Colon (tissue), 2 donors: ENCODE measurements at regions not wholly inside any gene's neighbourhood (a gene's known extent, or its start where the extent isn't known, plus 50 kb on each side); places are given as distances from the start of the nearest gene placed in this dataset.
"Not testable (repeated sequence)": the region's sequence is repeated elsewhere in the genome, so short reads cannot be mapped to it uniquely, and the experiment has no call there.

Experiments used
- FAIRE-seq: peaks from 2 replicates; lab custom pipeline; 2012; peaks lifted over from hg19 to GRCh38; lab: Jason Lieb, UNC
- donor health status: control.
- donor health status: control.

DNA sequence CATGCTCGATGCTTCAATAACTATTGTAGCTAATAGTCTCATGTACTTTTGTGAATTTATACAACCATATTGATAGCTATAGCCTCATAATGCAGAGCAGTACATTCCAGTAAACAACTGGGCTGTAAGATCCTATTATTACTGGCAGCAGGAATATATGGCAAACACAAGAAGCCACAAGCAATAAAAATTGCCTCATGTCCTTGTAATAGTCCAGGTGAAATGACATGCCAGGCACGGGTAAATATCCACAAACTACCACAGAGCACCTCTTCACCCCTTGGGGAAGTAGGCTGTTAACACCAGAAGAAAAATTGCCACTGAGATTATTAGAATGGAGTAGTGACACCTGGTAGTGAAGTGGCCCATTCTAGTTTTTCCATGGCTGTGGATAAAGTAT is 158.3 kb downstream of the MTX2 start:
- no peak for FAIRE-seq

- FAIRE-seq, result not testable (repeated sequence)
These were observed 159.8 kb downstream of the MTX2 start for GRCh38 chr2:176428944-176429469.

- FAIRE-seq, result peak; percentile 36
These were observed 163.2 kb downstream of the MTX2 start for GRCh38 chr2:176432434-176432833.

DNA sequence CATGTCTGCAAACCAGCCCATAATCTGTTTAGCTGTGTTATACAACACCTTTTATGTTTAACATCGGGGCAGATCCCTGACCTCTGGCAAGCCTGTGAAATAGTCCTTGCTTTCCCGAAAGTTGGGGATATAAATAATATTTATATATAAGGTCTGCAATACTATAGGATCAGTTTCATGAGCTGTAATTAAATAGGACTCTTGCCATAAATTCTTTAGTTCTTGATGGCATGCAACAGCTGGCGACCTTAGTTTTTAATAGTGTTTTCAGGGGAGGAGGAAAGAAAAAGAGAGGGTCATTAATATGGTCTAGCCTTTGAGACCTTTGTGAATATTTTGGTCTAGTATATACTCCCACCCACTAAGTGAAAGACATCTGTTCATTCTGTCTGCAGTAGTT is 166.5 kb downstream of the MTX2 start:
- no peak for FAIRE-seq

DNA sequence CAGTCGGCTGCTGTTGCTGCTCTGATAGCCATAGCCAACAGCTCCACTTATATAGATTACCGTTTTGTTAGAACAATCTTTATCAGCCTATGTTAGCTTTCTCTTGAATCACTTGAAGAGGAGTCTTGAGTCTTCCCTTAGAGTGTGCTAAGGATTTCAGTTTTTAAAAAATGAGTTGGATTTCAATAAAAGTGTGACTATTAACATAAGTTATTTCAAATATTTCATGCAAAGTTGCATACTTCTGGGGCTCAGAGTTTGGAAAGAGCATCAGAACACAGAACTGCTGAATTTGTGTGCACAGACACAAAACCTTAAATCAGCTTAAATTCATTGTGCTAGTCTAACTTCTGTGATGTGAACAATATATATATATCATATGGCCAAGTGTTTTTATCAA is 174.7 kb downstream of the MTX2 start:
- no peak for FAIRE-seq

DNA sequence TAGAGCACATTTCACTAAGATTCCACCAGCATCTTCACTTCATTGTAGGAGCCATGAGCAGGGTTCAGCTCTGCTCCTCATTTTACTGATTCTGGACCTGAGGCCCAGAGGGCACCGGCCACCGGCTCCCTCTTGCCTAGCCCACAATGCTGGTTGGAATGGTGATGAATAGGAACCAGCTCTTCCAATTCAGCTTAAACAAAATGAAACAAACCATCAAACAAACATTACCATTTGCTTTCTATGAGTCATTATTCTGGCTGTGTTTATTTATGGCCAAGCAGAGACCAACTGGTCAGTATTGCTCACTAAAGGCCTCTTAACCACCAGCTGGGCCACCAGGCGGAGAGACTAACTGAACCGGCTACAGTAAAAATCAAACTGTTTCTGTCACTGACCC is 176.7 kb downstream of the MTX2 start:
- no peak for FAIRE-seq

- no peak for FAIRE-seq
These were observed 177.6 kb downstream of the MTX2 start for GRCh38 chr2:176446718-176447414.

DNA sequence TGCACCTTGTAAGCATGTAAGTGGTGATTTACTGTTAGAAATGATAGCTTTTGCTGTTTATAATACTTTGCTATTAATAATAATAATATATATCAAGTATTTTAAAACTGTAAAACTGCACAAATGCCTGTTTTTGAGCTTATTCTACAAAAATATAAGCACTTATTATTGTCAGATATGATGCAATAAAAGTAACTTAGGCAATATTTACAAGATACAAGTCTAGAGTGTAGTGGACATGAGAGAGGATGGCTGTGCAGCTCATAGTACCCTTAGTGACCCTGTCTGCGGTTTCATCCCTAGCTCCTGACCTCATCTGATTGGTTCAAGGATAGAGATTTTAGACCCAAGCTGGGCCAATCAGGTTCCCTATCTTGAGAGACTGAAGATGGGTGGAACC is 178.4 kb downstream of the MTX2 start:
- FAIRE-seq, result no peak

- no peak for FAIRE-seq
These were observed 180.6 kb downstream of the MTX2 start for GRCh38 chr2:176449852-176450251.

DNA sequence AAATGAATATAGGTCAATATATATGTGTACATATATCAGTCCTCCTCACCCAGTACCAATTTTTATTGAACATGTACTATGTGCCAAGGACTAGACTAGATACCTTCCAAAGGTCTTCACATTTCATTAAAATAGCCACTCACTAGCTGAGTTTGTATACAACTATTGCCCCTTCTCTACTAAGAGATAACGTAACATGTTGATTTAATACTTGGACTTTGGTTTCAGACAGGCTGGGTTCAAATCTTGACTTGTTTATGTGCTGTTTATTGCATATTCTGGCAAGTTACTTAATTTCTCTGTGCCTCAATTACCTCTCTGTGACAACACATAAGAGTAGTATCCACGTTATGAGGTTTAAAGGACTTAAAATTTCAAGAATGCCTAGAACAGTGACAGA is 184.5 kb downstream of the MTX2 start:
- no peak for FAIRE-seq

GRCh38 chr2:176454893-176455815 is 185.9 kb downstream of the MTX2 start:
- FAIRE-seq, result no peak

GRCh38 chr2:176455816-176456291 is 186.6 kb downstream of the MTX2 start:
- no peak for FAIRE-seq

GRCh38 chr2:176457481-176457880 is 188.2 kb downstream of the MTX2 start:
- FAIRE-seq, result no peak

- no peak for FAIRE-seq
These were observed 192.0 kb downstream of the MTX2 start for GRCh38 chr2:176461098-176461808.

GRCh38 chr2:176461809-176462670 is 192.8 kb downstream of the MTX2 start:
- no peak for FAIRE-seq

GRCh38 chr2:176463546-176463945 is 194.3 kb downstream of the MTX2 start:
- no peak for FAIRE-seq

DNA sequence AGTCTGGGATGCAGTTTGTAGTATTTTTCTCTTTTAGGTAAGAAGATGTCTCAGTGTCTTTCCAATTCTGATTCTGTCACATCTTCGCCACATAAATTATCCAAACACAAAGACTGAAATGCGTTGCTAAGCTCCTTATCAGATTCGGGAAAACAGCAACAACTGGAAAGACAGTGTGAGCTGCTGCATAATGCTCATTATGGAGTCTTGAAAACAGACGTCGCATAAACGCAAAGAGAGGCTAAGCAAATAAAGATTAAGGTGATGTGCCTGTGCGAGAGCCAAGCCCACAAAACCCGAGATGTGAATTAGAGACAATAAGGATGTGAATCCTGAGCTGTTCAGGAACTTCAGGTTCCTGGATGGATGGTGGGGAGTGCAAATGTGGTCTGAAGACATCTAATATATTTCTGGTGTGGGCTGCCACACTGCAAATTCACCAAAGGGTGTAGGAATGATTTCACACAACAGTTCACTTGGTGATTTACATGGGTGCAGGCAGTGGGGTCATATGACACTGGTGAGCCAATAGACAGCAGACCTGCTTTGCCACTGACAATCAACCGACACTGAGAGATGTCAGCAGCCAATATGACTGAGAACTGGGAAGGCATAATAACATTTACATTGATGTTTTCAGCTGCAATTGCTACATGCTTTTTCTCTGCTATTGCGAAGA is 195.8 kb downstream of the MTX2 start:
- FAIRE-seq, result no peak

DNA sequence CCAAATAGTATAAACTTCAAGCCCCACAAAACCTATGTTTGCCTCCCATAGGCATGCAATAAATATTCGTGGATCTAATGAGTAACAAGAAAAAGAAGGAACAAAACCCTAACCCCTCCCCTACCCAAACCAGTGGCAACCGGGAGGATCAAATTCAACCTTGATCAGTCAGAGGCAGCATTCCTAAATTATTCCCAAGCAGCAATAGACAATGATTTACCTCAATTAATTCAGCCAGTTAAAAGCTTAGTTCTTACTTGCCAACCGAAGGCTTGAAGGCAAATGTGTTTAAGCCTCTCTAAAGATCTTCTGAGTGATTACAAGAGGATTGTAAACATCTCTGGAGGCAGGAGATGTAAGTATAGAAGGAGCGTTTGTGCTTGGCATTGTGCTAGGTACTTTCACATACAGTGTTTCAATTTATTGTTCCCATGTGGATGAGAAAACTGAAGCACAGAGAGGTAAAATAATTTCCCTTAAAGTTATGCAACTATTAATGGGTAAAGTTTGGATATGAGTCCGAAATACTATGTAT is 197.7 kb downstream of the MTX2 start:
- no peak for FAIRE-seq

- FAIRE-seq, result no peak
These were observed 198.4 kb downstream of the MTX2 start for GRCh38 chr2:176467595-176467994.

DNA sequence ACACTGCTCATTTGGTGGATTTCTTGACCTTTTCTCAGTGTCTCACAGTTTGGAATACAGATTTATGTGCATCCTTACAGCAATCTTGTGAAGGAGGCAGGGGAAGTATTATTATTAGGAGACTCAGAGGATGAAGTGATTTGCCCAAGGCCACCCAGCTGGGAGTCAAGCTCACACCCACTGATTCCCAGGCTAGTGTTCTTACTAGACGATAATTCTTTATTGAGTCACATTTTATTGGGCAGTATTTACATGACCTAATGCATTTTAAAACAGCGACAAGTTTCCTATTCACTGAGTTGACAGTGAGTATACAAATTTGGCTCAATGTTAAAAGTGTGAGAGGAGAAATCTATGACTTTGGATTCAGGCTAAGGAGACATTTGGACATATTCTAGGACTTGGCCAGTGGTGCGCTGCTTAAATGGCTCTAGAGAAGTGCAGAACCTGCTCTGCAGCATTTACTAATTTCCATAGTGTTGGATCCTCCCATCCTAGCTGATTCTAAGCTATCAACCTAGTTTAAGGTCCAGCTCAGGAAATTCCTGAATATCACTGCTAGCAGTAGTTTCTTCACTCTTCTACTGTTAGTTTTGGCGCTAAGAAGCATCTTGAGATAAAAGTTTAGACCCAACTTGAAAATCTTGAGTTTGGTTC is 199.3 kb downstream of the MTX2 start:
- no peak for FAIRE-seq
